HG02973 (cell line): ENCODE measurements at regions not wholly inside any gene's neighbourhood (a gene's known extent, or its start where the extent isn't known, plus 50 kb on each side); places are given as distances from the start of the nearest gene placed in this dataset.

Source experiments
- ATAC-seq: cut with Tn5 transposase; IDR thresholded peaks from one replicate; pipeline ENCODE4 v1.9.1; 2021; ENCODE audit warnings: moderate library complexity; ENCODE audit not compliant: unreplicated experiment

- ATAC-seq, result no peak
These were observed 90.5 kb upstream of the SPRED2 start for GRCh38 chr2:65522922-65523321.

DNA sequence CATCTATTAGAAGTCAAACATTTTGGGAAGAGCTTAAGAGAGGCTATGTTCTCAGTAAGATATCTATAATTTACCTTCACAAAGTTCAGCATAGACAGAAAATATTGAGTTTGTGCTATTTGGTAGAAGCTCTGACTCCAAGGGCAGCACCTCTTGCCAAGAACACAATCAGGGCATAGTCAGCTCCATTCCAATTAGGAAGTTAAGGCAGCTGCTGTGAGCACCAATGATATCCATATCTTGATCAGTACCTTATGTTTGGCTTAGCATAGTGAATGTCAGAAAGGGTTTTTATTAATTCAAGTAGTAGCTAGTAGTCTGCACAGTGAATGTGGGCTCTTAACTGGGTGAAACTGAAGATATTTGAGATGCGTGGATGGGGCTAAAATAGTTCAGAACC, 86.4 kb upstream of the SPRED2 start:
- no peak for ATAC-seq

GRCh38 chr2:65514555-65515195, 82.3 kb upstream of the SPRED2 start:
- no peak for ATAC-seq

DNA sequence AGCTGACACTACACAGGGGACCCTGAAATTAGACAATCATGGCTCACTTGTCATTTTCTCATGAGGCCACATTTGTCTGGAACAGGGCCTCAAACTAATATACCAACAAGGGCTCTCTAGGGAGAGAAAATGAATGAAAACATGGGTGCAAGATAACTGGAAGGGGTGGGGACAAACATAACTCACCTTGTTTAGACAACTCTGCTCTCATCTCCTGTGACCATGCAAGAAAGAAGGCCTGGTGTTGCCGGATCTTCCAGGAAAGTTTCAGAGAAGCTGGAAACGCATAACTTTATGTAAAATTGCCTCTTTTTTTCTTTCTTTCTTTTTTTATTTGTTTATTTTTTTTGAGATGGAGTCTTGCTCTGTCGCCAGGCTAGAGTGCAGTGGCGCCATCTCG, 80.4 kb upstream of the SPRED2 start:
- no peak for ATAC-seq

DNA sequence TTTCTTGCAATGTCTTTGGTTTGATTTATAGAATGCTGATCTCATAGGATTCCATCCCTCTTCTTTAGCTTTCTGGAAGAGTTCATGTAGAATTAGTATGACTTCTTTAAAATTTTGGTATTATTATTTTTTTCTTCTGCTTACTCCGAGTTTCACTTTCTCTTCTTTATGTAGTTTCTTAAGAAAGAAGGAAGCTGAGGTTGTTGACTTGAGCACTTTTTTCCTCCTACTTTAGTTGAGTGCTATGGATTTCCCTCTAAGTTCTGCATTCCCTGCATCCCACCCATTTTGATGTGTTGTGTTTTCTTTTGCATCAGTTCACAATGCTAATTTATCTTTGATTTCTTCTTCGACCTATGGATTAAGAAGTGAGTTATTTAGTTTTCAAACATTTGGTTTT, 78.9 kb upstream of the SPRED2 start:
- ATAC-seq, result no peak

- ATAC-seq, result no peak
These were observed 75.8 kb upstream of the SPRED2 start for GRCh38 chr2:65508225-65508624.

DNA sequence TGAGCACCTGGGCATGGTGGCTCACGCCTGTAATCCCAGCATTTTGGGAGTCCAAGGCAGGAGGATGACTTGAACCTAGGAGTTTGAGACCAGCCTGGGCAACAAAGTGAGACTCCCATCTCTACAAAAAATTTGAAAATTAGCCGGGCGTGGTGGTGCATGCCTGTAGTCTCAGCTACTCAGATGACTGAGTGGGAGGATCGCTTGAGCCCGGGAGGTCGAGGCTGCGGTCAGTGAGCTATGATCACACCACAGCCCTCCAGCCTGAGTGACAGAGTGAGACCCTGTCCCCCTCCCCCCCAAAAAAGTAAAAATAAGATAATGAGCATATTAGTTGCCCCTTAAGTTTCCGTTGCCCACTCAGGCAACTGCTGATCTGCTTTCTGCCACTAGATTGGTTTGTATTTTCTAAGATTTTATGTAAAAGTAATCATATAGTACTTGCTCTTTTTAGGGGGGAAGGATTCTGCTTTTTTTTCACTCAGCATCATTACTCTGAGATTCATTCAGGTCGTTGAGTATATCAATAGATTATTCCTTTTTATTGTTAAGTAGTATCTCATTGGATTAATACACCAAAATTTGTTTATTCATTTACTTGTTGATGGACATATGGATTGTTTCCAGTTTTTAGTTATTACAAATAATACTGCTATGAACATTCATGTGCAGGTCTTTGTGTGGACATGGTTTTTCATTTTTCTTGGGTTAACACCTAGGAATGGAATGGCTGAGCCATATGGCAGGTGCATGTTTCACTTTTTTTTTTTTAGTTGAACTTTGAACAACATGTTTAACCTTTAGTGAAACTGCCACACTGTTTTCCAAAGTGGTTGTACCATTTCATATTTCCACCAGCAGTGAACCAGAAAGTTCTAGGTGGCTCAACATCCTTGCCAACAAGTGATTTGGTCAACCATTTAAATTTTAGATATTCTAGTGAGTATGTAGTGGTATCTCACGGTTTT, 75.0 kb upstream of the SPRED2 start:
- ATAC-seq, result no peak

- no peak for ATAC-seq
These were observed 72.7 kb upstream of the SPRED2 start for GRCh38 chr2:65504814-65505697.

- no peak for ATAC-seq
These were observed 71.8 kb upstream of the SPRED2 start for GRCh38 chr2:65504201-65504600.

GRCh38 chr2:65503746-65504145, 71.3 kb upstream of the SPRED2 start:
- no peak for ATAC-seq

DNA sequence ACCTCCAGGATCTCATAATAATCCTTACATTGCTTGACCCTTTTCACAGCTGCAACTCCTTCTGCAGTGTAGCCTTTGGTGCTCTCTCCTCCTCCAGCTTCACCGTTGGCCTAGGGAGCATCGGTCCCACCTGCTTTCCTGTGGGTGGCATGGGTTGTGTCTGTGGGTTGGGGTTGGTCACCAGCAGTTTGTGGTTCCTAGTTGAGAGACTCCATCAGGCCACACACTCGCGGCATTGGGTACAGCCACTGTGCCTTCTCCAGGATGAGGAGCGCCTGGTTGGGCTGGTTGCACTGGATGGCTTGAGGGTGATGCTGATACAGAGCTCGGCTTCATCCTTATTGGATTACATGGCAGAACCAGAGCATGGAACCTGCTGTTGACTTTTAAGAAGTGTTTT, 69.4 kb upstream of the SPRED2 start:
- no peak for ATAC-seq

DNA sequence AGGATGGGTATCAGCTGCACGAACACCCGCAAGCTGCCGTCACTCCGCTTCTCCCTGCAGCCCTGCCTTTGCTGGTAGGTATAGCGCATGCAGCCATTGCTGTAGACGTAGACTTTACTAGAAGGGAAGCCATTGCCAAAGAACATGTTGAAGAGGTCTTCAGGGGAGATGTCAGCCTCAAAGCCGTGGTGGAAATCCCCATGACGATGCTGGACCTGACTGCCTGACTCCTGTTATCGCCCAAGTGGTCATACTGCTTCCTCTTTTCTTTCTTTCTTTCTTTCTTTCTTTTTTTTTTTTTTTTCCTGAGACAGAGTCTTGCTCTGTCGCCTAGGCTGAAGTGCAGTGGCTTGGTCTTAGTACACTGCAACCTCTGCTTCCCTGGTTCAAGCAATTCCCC, 68.7 kb upstream of the SPRED2 start:
- ATAC-seq, result no peak

GRCh38 chr2:65500310-65501040, 68.1 kb upstream of the SPRED2 start:
- peak; percentile 75 for ATAC-seq

DNA sequence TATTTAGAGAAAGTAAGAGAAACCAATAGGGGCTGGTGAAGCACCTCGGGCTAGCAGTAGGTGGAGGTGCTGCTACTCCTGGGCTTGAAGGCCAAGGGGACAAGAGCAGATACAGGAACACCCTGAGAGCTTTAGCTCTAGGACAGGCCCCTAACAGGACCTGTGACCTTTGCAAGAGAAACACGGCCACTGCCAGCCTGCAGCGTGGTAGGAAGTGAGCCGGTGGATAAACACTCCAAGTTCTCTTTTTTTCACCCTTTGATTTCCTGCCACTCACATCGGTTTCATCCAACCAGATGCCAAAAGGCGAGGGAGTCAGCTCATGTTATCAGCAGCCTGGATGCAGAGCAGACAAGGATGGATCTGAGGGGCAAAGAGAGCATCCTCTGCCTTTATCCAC, 66.8 kb upstream of the SPRED2 start:
- no peak for ATAC-seq

GRCh38 chr2:65498396-65498795, 66.0 kb upstream of the SPRED2 start:
- no peak for ATAC-seq

GRCh38 chr2:65495251-65495877, 63.0 kb upstream of the SPRED2 start:
- ATAC-seq, result no peak

DNA sequence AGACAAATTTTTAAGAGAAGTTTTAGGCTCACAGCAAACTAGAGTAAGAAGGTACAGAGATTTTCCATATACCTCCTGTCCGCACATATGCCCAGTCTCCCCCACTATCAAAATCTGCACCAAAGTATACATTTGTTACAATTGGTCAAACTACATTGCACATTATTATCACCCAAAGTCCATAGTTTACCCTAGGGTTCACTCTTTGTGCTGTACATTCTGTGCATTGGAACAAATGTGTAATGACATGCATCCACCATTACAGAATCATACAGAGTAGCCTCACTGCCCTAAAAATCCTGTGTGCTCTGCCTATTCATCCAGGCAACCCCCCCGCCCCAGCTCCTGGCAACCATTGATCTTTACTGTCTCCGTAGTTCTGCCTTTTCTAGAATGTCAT, 61.7 kb upstream of the SPRED2 start:
- no peak for ATAC-seq

DNA sequence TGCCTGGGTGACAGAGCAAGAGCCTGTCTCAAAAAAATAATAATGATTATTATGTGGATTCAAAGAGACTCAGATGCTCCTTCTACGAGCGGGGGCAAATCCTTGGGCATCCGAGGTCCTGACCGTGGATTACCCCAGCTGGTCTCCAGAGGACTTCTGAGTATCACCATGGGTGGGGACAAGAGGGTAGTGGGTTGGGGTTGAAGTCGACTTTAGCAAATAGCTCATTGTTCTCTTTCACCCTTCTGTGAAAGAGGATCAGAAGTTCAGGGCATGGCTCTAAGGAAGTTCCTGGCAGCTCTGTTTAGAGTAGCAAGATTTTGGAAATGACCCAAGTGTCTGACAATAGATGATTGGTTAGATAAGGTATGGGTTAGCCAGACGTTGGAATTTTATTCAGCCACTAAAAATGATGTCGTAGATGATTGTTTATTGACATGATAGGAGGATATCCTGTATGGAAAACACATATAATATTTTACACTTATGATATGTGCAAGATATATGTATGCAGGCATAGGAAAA, 59.0 kb upstream of the SPRED2 start:
- no peak for ATAC-seq

- no peak for ATAC-seq
These were observed 57.8 kb upstream of the SPRED2 start for GRCh38 chr2:65490222-65490621.

DNA sequence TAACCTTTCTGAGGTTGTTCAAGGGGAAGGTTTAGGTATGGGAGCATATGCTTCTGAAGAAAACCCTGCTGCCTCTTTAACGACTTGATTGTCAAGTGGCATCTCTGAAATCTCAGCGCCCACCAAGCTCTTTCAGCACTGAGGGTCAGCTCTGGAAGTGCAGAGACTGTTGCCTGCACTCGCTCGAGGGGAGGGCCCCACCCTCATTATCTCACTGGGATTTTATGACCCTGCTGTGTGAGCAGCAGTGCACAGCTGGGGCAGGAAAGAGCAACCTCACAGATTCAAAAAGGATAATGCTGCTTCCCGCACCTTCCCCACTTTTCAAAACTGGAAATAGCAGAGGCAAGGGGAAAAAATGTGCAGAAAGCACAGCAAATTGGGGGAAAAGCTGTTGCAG, 56.9 kb upstream of the SPRED2 start:
- no peak for ATAC-seq
